Caco-2 (cell line): ENCODE measurements at regions not wholly inside any gene's neighbourhood (a gene's known extent, or its start where the extent isn't known, plus 50 kb on each side); places are given as distances from the start of the nearest gene placed in this dataset.
"Not testable (repeated sequence)": the region's sequence is repeated elsewhere in the genome, so short reads cannot be mapped to it uniquely, and the experiment has no call there.

Experiments used
- BruUV-seq: library from RNA; stranded (reverse); fragments of 400-500 nt; replicated peaks from 2 replicates; lab custom pipeline; 2021; lab: Mats Ljungman, UMichigan
- CTCF ChIA-PET: fragments of 300-600 bp; sonication (Branson Sonifier 250); formaldehyde crosslinking; loops from one replicate; lab custom pipeline; 2022; ENCODE audit warnings: antibody characterized with exemption; lab: Charles Lee
- POLR2A ChIA-PET: fragments of 300-600 bp; sonication (Branson Sonifier 250); formaldehyde crosslinking; loops from one replicate; lab custom pipeline; 2022; ENCODE audit warnings: antibody characterized with exemption; lab: Charles Lee
- DNase-seq, 2 experiments: peaks; one replicate each; pipeline versions ENCODE4 v3.0.0 to v3.0.0-alpha.2; 2020 to 2022
- H3K27me3 ChIP-seq: replicated peaks from 2 replicates; pipeline ENCODE4 v1.6.0; 2011; ENCODE audit warnings: low read length; ENCODE audit not compliant: control insufficient read depth, insufficient read depth
- H3K36me3 ChIP-seq: 2 replicates; pipeline ENCODE4 v1.5.1; 2011; ENCODE audit warnings: low read length; ENCODE audit not compliant: control insufficient read depth, insufficient read depth
- H3K4me1 ChIP-seq: fragments of 250-450 bp; sonication (Bioruptor Pico); 2 replicates; pipeline ENCODE4 v1.5.1; 2020; ENCODE audit warnings: mild to moderate bottlenecking
- H3K4me3 ChIP-seq: 2 replicates; pipeline ENCODE4 v1.5.1; 2011; ENCODE audit warnings: low read depth, mild to moderate bottlenecking, control low read depth, low read length
- H3K9me3 ChIP-seq: fragments of 250-450 bp; sonication (Bioruptor Pico); 2 replicates; pipeline ENCODE4 v1.5.1; 2020; ENCODE audit warnings: mild to moderate bottlenecking, moderate library complexity
- H3K27ac Mint-ChIP-seq: one replicate; pipeline ENCODE4 v1.8.0; 2022; ENCODE audit warnings: mixed read lengths; ENCODE audit not compliant: unreplicated experiment
- H3K27me3 Mint-ChIP-seq: one replicate; pipeline ENCODE4 v1.8.0; 2022; ENCODE audit warnings: mixed read lengths; ENCODE audit not compliant: insufficient read depth, unreplicated experiment
- H3K36me3 Mint-ChIP-seq: one replicate; pipeline ENCODE4 v1.8.0; 2022; ENCODE audit warnings: mild to moderate bottlenecking, mixed read lengths; ENCODE audit not compliant: insufficient read depth, unreplicated experiment
- H3K4me1 Mint-ChIP-seq: one replicate; pipeline ENCODE4 v1.8.0; 2022; ENCODE audit warnings: low read depth, mixed read lengths; ENCODE audit not compliant: unreplicated experiment
- H3K4me3 Mint-ChIP-seq: one replicate; pipeline ENCODE4 v1.8.0; 2022; ENCODE audit warnings: mild to moderate bottlenecking, moderate library complexity, mixed read lengths; ENCODE audit not compliant: unreplicated experiment
- H3K9me3 Mint-ChIP-seq: one replicate; pipeline ENCODE4 v1.8.0; 2022; ENCODE audit warnings: mixed read lengths; ENCODE audit not compliant: unreplicated experiment
- CTCF ChIP-seq, 2 experiments: fragments of 200-600 bp in 1 of 2; IDR thresholded peaks; 1 replicate in 1 of 2; 2 replicates in 1 of 2; pipeline versions ENCODE4 v1.5.1 to v1.8.0; 2011 to 2022; ENCODE audit warnings: antibody characterized with exemption in 1 of 2, control low read depth in 1 of 2, inconsistent platforms in 1 of 2, low read depth in 1 of 2, low read length in 1 of 2, mild to moderate bottlenecking in 1 of 2, moderate library complexity in 1 of 2; ENCODE audit not compliant: insufficient read depth in 1 of 2, severe bottlenecking in 1 of 2, unreplicated experiment in 1 of 2
- intact Hi-C: fragments of 100-400 bp; cut with micrococcal nuclease; formaldehyde crosslinking; loops from one replicate; pipeline ENCODE4 v1.10.0; 2022; ENCODE audit not compliant: unreplicated experiment

GRCh38 chr14:87745507-87746118 lies 247.4 kb downstream of the GALC start:
- CTCF ChIA-PET = interaction anchor here (0.7 to 1.3 kb wide), 2 partner anchors 29 to 151 kb away, joined by 3 to 9 read pairs; no protein-coding TSS in a partner anchor
- H3K4me1 ChIP-seq = no peaks in the 10 kb centered on the region
- peaks cover 6% of the 10 kb centered on the region for H3K27me3 Mint-ChIP-seq
- H3K4me3 ChIP-seq = no peak overlapping the region
- DNase-seq = peak; percentile 45 to 59
- no peaks in the 10 kb centered on the region for H3K36me3 Mint-ChIP-seq
- no peaks in the 10 kb centered on the region for H3K27me3 ChIP-seq
- intact Hi-C loops = loop anchor here (1.0 kb wide), 1 partner anchor 151 kb away; no protein-coding TSS in a partner anchor
- no peaks in the 10 kb centered on the region for H3K9me3 Mint-ChIP-seq
- TF ChIP-seq CTCF (IDR thresholded peaks at IDR 0.05; ENCODE audit: insufficient read depth in 1 of 2, low read depth in 1 of 2, low read length in 1 of 2, severe bottlenecking in 1 of 2, unreplicated experiment in 1 of 2) = peak; percentile 72 to 86
- BruUV-seq = no TSS peak
- no peaks in the 10 kb centered on the region for H3K36me3 ChIP-seq
- no peak overlapping the region for H3K4me3 Mint-ChIP-seq
- POLR2A ChIA-PET = no interaction called here
- H3K4me1 Mint-ChIP-seq = no peaks in the 10 kb centered on the region
- no peak overlapping the region for H3K27ac Mint-ChIP-seq
- H3K9me3 ChIP-seq = no peaks in the 10 kb centered on the region

- H3K4me1 Mint-ChIP-seq, H3K4me3 ChIP-seq, H3K9me3 ChIP-seq, H3K27me3 ChIP-seq, DNase-seq, CTCF ChIA-PET, H3K9me3 Mint-ChIP-seq, H3K36me3 ChIP-seq, POLR2A ChIA-PET, H3K27me3 Mint-ChIP-seq, H3K4me3 Mint-ChIP-seq, H3K4me1 ChIP-seq, BruUV-seq, H3K36me3 Mint-ChIP-seq, H3K27ac Mint-ChIP-seq, intact Hi-C loops: not testable (repeated sequence)
Measured at GRCh38 chr14:87734577-87735360, 258.2 kb downstream of the GALC start.

- BruUV-seq, H3K4me1 ChIP-seq, DNase-seq, H3K36me3 ChIP-seq, H3K27me3 Mint-ChIP-seq, H3K9me3 ChIP-seq, H3K4me3 Mint-ChIP-seq, H3K4me3 ChIP-seq, intact Hi-C loops, H3K4me1 Mint-ChIP-seq, H3K27me3 ChIP-seq, H3K9me3 Mint-ChIP-seq, POLR2A ChIA-PET, H3K27ac Mint-ChIP-seq, H3K36me3 Mint-ChIP-seq: not testable (repeated sequence)
- CTCF ChIA-PET = interaction anchor here (0.7 kb wide), 1 partner anchor 9 kb away, joined by 3 read pairs; no protein-coding TSS in a partner anchor
Measured at GRCh38 chr14:87733115-87733514, 259.9 kb downstream of the GALC start.

GRCh38 chr14:87732562-87732961 lies 260.4 kb downstream of the GALC start:
- Histone ChIP-seq H3K4me1 (no peaks in the 10 kb centered on the region), H3K9me3 (no peaks in the 10 kb centered on the region), H3K36me3 (no peaks in the 10 kb centered on the region), H3K27me3 (no peaks in the 10 kb centered on the region), H3K4me3 (no peak overlapping the region)
- no peak for DNase-seq
- no peak overlapping the region for H3K27ac Mint-ChIP-seq
- TF ChIP-seq CTCF (IDR thresholded peaks at IDR 0.05; ENCODE audit: insufficient read depth in 1 of 2, low read depth in 1 of 2, low read length in 1 of 2, severe bottlenecking in 1 of 2, unreplicated experiment in 1 of 2) = no peak
- intact Hi-C loops = no loop called here
- H3K4me3 Mint-ChIP-seq = no peak overlapping the region
- ChIA-PET CTCF (no interaction called here), POLR2A (no interaction called here)
- H3K27me3 Mint-ChIP-seq = no peaks in the 10 kb centered on the region
- no peaks in the 10 kb centered on the region for H3K4me1 Mint-ChIP-seq
- BruUV-seq = no TSS peak
- no peaks in the 10 kb centered on the region for H3K9me3 Mint-ChIP-seq
- no peaks in the 10 kb centered on the region for H3K36me3 Mint-ChIP-seq
